ENCODE measurements at regions not wholly inside any gene's neighbourhood (a gene's known extent, or its start where the extent isn't known, plus 50 kb on each side); places are given as distances from the start of the nearest gene placed in this dataset.

GRCh38 chr6:165034271-165034741, 275.1 kb downstream of the C6orf118 start:
- DNase-seq (ENCODE audit: missing footprints), result no peak
- ATAC-seq, result no peak
- intact Hi-C loops (cut with DNase I), result no loop called here

- ATAC-seq, result no peak
- no peak for DNase-seq (ENCODE audit: missing footprints)
- intact Hi-C loops (cut with DNase I), result no loop called here
Measured at GRCh38 chr6:165031502-165031901, 277.9 kb downstream of the C6orf118 start.

GRCh38 chr6:165025040-165025439, 284.4 kb downstream of the C6orf118 start:
- DNase-seq (ENCODE audit: missing footprints) (no peak), ATAC-seq (no peak)
- intact Hi-C loops (cut with DNase I), result no loop called here

GRCh38 chr6:165019681-165020080, 289.7 kb downstream of the C6orf118 start:
- DNase-seq (ENCODE audit: missing footprints) (no peak), ATAC-seq (no peak)
- intact Hi-C loops (cut with DNase I), result no loop called here

- intact Hi-C loops (cut with DNase I), result no loop called here
- no peak for ATAC-seq
Measured at GRCh38 chr6:165015676-165016075, 293.7 kb downstream of the C6orf118 start.

GRCh38 chr6:165013701-165014100, 295.7 kb downstream of the C6orf118 start:
- intact Hi-C loops (cut with DNase I), result no loop called here
- DNase-seq (ENCODE audit: missing footprints) (no peak), ATAC-seq (no peak)

More at GRCh38 chr6:165015676-165016075, 293.7 kb downstream of the C6orf118 start:
- no peak for DNase-seq (ENCODE audit: missing footprints)

- ATAC-seq (no peak), DNase-seq (ENCODE audit: missing footprints) (no peak)
- intact Hi-C loops (cut with DNase I), result no loop called here
Measured at GRCh38 chr6:165012183-165012582, 297.2 kb downstream of the C6orf118 start.

GRCh38 chr6:165010556-165011535, 298.6 kb downstream of the C6orf118 start:
- intact Hi-C loops (cut with DNase I), result no loop called here
- ATAC-seq, result no peak
- DNase-seq (ENCODE audit: missing footprints), result no peak

- ATAC-seq, result no peak
- intact Hi-C loops (cut with DNase I), result no loop called here
- DNase-seq (ENCODE audit: missing footprints), result no peak
Measured at GRCh38 chr6:165008971-165009370, 300.4 kb downstream of the C6orf118 start.

GRCh38 chr6:165002866-165003265, 306.5 kb downstream of the C6orf118 start:
- intact Hi-C loops (cut with DNase I), result no loop called here
- DNase-seq (ENCODE audit: missing footprints), result no peak
- no peak for ATAC-seq

- no peak for DNase-seq (ENCODE audit: missing footprints)
- intact Hi-C loops (cut with DNase I), result no loop called here
- no peak for ATAC-seq
Measured at GRCh38 chr6:165002358-165002757, 307.0 kb downstream of the C6orf118 start.

- ATAC-seq (no peak), DNase-seq (ENCODE audit: missing footprints) (no peak)
- intact Hi-C loops (cut with DNase I), result no loop called here
Measured at GRCh38 chr6:165001502-165002157, 307.8 kb downstream of the C6orf118 start.

- DNase-seq (ENCODE audit: missing footprints) (no peak), ATAC-seq (no peak)
- intact Hi-C loops (cut with DNase I), result no loop called here
Measured at GRCh38 chr6:164998297-164998696, 311.1 kb downstream of the C6orf118 start.

GRCh38 chr6:164996838-164997237, 312.6 kb downstream of the C6orf118 start:
- intact Hi-C loops (cut with DNase I), result no loop called here
- ATAC-seq, result no peak

GRCh38 chr6:164991573-164991972, 317.8 kb downstream of the C6orf118 start:
- intact Hi-C loops (cut with DNase I), result no loop called here
- DNase-seq (ENCODE audit: missing footprints), result no peak
- no peak for ATAC-seq

More at GRCh38 chr6:164996838-164997237, 312.6 kb downstream of the C6orf118 start:
- no peak for DNase-seq (ENCODE audit: missing footprints)

- intact Hi-C loops (cut with DNase I), result no loop called here
- DNase-seq (ENCODE audit: missing footprints) (no peak), ATAC-seq (no peak)
Measured at GRCh38 chr6:164990901-164991300, 318.5 kb downstream of the C6orf118 start.

GRCh38 chr6:164982389-164982788, 327.0 kb downstream of the C6orf118 start:
- DNase-seq (ENCODE audit: missing footprints) (no peak), ATAC-seq (no peak)
- intact Hi-C loops (cut with DNase I), result no loop called here

GRCh38 chr6:164967102-164967501, 342.3 kb downstream of the C6orf118 start:
- no peak for DNase-seq (ENCODE audit: missing footprints)
- no peak for ATAC-seq
- intact Hi-C loops (cut with DNase I), result no loop called here

GRCh38 chr6:164962805-164963204, 346.6 kb downstream of the C6orf118 start:
- intact Hi-C loops (cut with DNase I), result no loop called here
- no peak for ATAC-seq
- DNase-seq (ENCODE audit: missing footprints), result no peak

- DNase-seq (ENCODE audit: missing footprints), result no peak
- intact Hi-C loops (cut with DNase I), result no loop called here
- ATAC-seq, result no peak
Measured at GRCh38 chr6:164947164-164947563, 362.2 kb downstream of the C6orf118 start.
